ENCODE measurements at regions not wholly inside any gene's neighbourhood (a gene's known extent, or its start where the extent isn't known, plus 50 kb on each side); places are given as distances from the start of the nearest gene placed in this dataset.
"Not testable (repeated sequence)": the region's sequence is repeated elsewhere in the genome, so short reads cannot be mapped to it uniquely, and the experiment has no call there.

DNA sequence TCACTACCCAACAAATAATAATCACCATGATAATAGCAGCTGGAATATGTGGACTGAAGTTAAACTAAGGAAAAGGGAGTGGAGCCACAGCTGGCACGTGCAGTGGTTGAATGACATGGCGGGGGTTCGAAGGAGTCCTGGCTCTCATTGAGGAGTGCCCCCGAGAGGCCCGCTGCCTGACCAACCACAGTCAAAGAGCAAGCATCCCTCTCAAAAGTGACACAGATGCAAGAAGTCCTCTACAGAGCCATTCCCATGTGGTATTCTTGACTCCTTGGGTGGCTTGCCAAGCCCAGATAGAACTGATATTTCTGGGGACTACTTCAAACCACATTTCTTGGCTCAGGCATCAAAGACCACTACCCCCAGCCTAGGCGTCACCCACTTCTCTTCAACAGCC is 405.1 kb downstream of the TNS1 start:
- Mint-ChIP-seq H3K27ac (no peak overlapping the region), H3K4me3 (no peak overlapping the region), H3K4me1 (peaks cover 35% of the 10 kb centered on the region), H3K9me3 (no peaks in the 10 kb centered on the region), H3K27me3 (ENCODE audit: low read depth, poor library complexity) (peaks cover 29% of the 10 kb centered on the region), H3K36me3 (ENCODE audit: low read depth) (no peaks in the 10 kb centered on the region)
- no peak for DNase-seq
- TF ChIP-seq, protein P1, sequence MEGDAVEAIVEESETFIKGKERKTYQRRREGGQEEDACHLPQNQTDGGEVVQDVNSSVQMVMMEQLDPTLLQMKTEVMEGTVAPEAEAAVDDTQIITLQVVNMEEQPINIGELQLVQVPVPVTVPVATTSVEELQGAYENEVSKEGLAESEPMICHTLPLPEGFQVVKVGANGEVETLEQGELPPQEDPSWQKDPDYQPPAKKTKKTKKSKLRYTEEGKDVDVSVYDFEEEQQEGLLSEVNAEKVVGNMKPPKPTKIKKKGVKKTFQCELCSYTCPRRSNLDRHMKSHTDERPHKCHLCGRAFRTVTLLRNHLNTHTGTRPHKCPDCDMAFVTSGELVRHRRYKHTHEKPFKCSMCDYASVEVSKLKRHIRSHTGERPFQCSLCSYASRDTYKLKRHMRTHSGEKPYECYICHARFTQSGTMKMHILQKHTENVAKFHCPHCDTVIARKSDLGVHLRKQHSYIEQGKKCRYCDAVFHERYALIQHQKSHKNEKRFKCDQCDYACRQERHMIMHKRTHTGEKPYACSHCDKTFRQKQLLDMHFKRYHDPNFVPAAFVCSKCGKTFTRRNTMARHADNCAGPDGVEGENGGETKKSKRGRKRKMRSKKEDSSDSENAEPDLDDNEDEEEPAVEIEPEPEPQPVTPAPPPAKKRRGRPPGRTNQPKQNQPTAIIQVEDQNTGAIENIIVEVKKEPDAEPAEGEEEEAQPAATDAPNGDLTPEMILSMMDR (IDR thresholded peaks at IDR 0.05) = no peak

DNA sequence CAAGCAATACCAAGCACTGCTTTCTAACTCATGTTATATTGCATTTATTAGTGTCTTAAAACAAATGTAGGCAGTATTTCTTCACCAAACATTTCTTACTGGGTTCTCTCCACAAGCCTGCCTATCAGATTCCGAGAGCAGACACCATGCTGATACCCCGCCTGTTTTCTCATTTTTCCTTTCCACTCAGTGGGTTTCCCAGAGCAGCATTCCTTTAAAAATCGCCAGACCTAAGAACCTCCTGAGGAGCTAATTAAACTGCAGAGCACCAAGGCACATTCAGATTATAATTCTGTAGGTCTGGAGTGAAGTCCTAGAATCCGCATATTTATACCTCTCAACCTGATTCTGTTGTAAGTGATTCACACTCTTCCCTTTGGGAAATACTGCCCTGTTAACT is 405.6 kb downstream of the TNS1 start:
- TF ChIP-seq, protein P1 (IDR thresholded peaks at IDR 0.05) = no peak
- Mint-ChIP-seq H3K9me3 (no peaks in the 10 kb centered on the region), H3K27me3 (ENCODE audit: low read depth, poor library complexity) (peaks cover 29% of the 10 kb centered on the region), H3K27ac (no peak overlapping the region), H3K4me3 (no peak overlapping the region), H3K4me1 (peaks cover 35% of the 10 kb centered on the region), H3K36me3 (ENCODE audit: low read depth) (no peaks in the 10 kb centered on the region)
- DNase-seq = no peak

DNA sequence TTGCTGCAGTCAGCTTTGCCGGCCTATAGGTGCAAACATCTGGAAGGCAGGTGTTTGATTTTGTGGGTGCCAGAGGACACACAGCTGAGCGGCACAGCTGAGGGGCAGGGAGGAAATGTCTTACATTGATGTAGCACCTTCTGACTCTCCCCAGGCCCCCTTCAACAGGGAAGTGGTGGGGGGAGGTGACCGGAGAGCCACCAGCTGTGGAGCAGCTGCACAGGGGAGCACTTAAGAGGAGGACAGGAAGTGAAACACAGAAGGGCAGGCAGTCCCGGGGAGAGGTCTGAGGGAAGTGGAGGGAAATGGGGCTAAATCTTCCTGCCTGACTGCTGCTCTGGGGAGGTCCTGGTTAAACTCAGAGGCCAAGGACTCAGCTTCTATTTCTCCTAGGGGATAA is 409.1 kb downstream of the TNS1 start:
- Mint-ChIP-seq H3K27ac (peak overlapping the region; percentile 84), H3K4me3 (no peak overlapping the region), H3K27me3 (ENCODE audit: low read depth, poor library complexity) (peaks cover 22% of the 10 kb centered on the region), H3K4me1 (peaks cover 31% of the 10 kb centered on the region), H3K36me3 (ENCODE audit: low read depth) (peaks cover 14% of the 10 kb centered on the region), H3K9me3 (peaks cover 26% of the 10 kb centered on the region)
- DNase-seq = no peak
- TF ChIP-seq, protein P1 (IDR thresholded peaks at IDR 0.05) = no peak

DNA sequence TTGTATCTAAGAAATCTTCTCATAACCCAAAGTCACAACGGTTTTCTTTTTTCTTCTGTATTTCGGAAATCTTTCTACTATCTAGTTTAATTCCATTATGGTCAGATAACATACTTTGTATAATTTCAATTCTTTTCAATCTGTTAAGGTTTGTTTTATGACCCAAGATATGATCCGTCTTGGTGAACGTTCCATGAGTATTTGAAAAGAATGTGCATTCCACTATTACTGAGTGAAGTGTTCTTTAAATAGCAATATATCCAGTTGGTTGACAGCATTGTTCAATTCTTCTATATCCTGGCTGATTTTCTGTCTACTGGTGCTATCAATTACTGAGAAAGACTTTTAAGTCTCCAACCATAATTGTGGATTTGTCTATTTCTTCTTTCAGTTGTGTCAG is 414.5 kb downstream of the TNS1 start:
- Mint-ChIP-seq H3K4me1 (no peaks in the 10 kb centered on the region), H3K36me3 (ENCODE audit: low read depth) (peaks cover 14% of the 10 kb centered on the region), H3K27ac (no peak overlapping the region), H3K27me3 (ENCODE audit: low read depth, poor library complexity) (peaks cover 10% of the 10 kb centered on the region), H3K4me3 (no peak overlapping the region), H3K9me3 (peaks cover 26% of the 10 kb centered on the region)
- DNase-seq = no peak
- TF ChIP-seq, protein P1 (IDR thresholded peaks at IDR 0.05) = no peak

DNA sequence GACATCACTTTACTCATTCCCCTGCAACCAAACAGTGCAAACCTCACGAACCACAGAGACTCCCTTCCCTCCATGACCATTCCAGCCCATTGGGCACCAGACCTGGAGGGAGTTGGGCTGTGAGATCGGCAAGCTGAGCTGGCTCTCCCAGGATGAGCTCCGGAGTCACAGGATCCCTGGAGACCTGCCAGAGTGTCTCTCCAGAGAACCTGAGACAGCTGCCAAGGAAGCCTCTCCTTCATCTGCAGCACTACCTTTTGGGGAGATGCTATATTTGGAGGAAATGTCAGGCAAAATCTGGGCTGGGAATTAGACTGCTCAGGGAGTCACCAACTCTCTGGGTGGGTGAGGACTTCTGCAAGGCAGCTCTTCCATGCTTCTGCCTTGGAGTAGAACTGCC is 417.4 kb downstream of the TNS1 start:
- H3K36me3 Mint-ChIP-seq (ENCODE audit: low read depth) = peaks cover 8% of the 10 kb centered on the region
- H3K4me1 Mint-ChIP-seq = peaks cover 14% of the 10 kb centered on the region
- no peak overlapping the region for H3K4me3 Mint-ChIP-seq
- DNase-seq = no peak
- peak overlapping the region; percentile 13 for H3K27ac Mint-ChIP-seq
- peaks cover 11% of the 10 kb centered on the region for H3K9me3 Mint-ChIP-seq
- TF ChIP-seq, protein P1 (IDR thresholded peaks at IDR 0.05) = no peak
- H3K27me3 Mint-ChIP-seq (ENCODE audit: low read depth, poor library complexity) = peaks cover 10% of the 10 kb centered on the region

DNA sequence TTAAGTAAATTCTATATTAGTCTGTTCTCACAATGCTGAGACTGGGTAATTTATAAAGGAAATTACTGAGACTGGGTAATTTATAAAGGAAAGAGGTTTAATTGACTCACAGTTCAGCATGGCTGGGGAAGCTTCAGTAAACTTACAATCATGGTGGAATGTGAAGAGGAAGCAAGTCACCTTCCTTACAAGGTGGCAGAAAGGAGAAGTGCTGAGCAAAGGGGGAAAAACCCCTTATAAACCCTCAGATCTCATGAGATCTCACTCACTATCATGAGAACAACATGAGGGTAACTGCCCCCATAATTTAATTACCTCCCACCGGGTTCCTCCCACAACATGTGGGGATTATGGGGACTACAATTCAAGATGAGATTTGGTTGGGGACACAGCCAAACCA is 422.4 kb downstream of the TNS1 start:
- not testable (repeated sequence) for H3K9me3 Mint-ChIP-seq; H3K36me3 Mint-ChIP-seq (ENCODE audit: low read depth); H3K27me3 Mint-ChIP-seq (ENCODE audit: low read depth, poor library complexity); DNase-seq; H3K4me3 Mint-ChIP-seq
- H3K4me1 Mint-ChIP-seq = peaks cover 15% of the 10 kb centered on the region
- H3K27ac Mint-ChIP-seq = peak overlapping the region; percentile 40

All from nephron progenitor cell (in vitro differentiated cells).